K562 (cell line): ENCODE measurements at regions not wholly inside any gene's neighbourhood (a gene's known extent, or its start where the extent isn't known, plus 50 kb on each side); places are given as distances from the start of the nearest gene placed in this dataset.

Experiments
- ATAC-seq: fragments of 200-7000 bp; cut with Tn5 transposase; 3 replicates; pipeline ENCODE4 v1.9.1; 2020; ENCODE audit warnings: moderate library complexity
- BruUV-seq: library from RNA; stranded (reverse); fragments of 400-500 nt; replicated peaks from 2 replicates; lab custom pipeline; 2021; lab: Mats Ljungman, UMichigan
- CTCF ChIA-PET: fragments of 300-600 bp; formaldehyde crosslinking; extraction: SDS; loops from one replicate; lab custom pipeline; 2021; ENCODE audit warnings: low intra/inter-chr PET ratio; lab: Yijun Ruan, JAX
- POLR2A ChIA-PET: fragments of 300-600, 350-650 bp; sonication (Branson Sonifier 250); formaldehyde crosslinking; extraction: SDS; loops from one replicate; lab custom pipeline; 2021; ENCODE audit warnings: antibody characterized with exemption, inconsistent platforms; lab: Yijun Ruan, JAX
- DNase-seq, 4 experiments: peaks; one replicate each; pipeline versions ENCODE4 v3.0.0 to v3.0.0-alpha.2; 2011 to 2018; ENCODE audit warnings: low spot score in 3 of 4, mixed read lengths in 3 of 4; ENCODE audit errors: extremely low read depth in 1 of 4
- FAIRE-seq: peaks from 2 replicates; lab custom pipeline; 2011; peaks lifted over from hg19 to GRCh38; lab: Jason Lieb, UNC
- H2AFZ ChIP-seq: 2 replicates; pipeline ENCODE4 v1.6.0; 2011; ENCODE audit warnings: low read depth, low read length, control low read depth, inconsistent platforms
- H3K27ac ChIP-seq: fragments of 200-600 bp; 3 replicates; pipeline ENCODE4 v1.8.0; 2011; ENCODE audit warnings: low read depth, mild to moderate bottlenecking, control low read depth, inconsistent platforms, low read length, moderate library complexity, mixed read lengths; ENCODE audit errors: extremely low read depth
- H3K27me3 ChIP-seq, 2 experiments: fragments of 300-600 bp in 1 of 2; 2 replicates in 1 of 2; 3 replicates in 1 of 2; pipeline versions ENCODE4 v1.6.0 to v1.8.0; 2011; ENCODE audit warnings: inconsistent platforms in 2 of 2, low read length in 2 of 2, mild to moderate bottlenecking in 1 of 2, mixed read lengths in 1 of 2, moderate library complexity in 1 of 2; ENCODE audit not compliant: control insufficient read depth in 2 of 2, insufficient read depth in 2 of 2
- H3K36me3 ChIP-seq: fragments of 300-600 bp; 3 replicates; pipeline ENCODE4 v1.8.0; 2011; ENCODE audit warnings: mild to moderate bottlenecking, low read length, inconsistent platforms; ENCODE audit not compliant: control insufficient read depth, insufficient read depth
- H3K4me1 ChIP-seq, 2 experiments: fragments of 200-600 bp in 1 of 2; replicated peaks in 1 of 2; 2 replicates in 1 of 2; 3 replicates in 1 of 2; pipeline versions ENCODE4 v1.5.1 to v1.8.0; 2011; ENCODE audit warnings: inconsistent platforms in 2 of 2, low read length in 2 of 2, mild to moderate bottlenecking in 1 of 2, mixed read lengths in 1 of 2, moderate library complexity in 1 of 2; ENCODE audit not compliant: control insufficient read depth in 2 of 2, insufficient read depth in 2 of 2
- H3K4me2 ChIP-seq: 2 replicates; pipeline ENCODE4 v1.6.1; 2011; ENCODE audit warnings: low read length, control low read depth, inconsistent platforms, mixed read lengths; ENCODE audit not compliant: insufficient read depth
- H3K4me3 ChIP-seq: fragments of 200-600 bp; sonication (generic), shearing (Covaris generic); 2 replicates; pipeline ENCODE4 v1.5.1; 2016; ENCODE audit warnings: control low read depth, inconsistent platforms
- H3K79me2 ChIP-seq: fragments of 200-600 bp; 3 replicates; pipeline ENCODE4 v1.8.0; 2011; ENCODE audit warnings: low read length, inconsistent platforms; ENCODE audit not compliant: control insufficient read depth, insufficient read depth
- H3K9ac ChIP-seq, 2 experiments: 2 replicates each; pipeline versions ENCODE4 v1.6.0 to v1.6.1; 2011; ENCODE audit warnings: low read depth in 2 of 2, low read length in 2 of 2, control low read depth in 1 of 2, inconsistent platforms in 1 of 2, mild to moderate bottlenecking in 1 of 2, mixed read lengths in 1 of 2; ENCODE audit not compliant: insufficient read depth in 1 of 2
- H3K9me1 ChIP-seq: one replicate; pipeline ENCODE4 v1.6.0; 2011; ENCODE audit warnings: inconsistent platforms, mild to moderate bottlenecking, low read length, moderate library complexity; ENCODE audit not compliant: control insufficient read depth, insufficient read depth
- H3K9me3 ChIP-seq: replicated peaks from 2 replicates; pipeline ENCODE4 v1.5.1; 2011; ENCODE audit warnings: low read depth, low read length, inconsistent platforms; ENCODE audit not compliant: control insufficient read depth, insufficient read depth
- H4K20me1 ChIP-seq: replicated peaks from 2 replicates; pipeline ENCODE4 v1.6.1; 2011; ENCODE audit warnings: low read length, inconsistent platforms, mixed read lengths; ENCODE audit not compliant: control insufficient read depth, insufficient read depth
- CEBPB ChIP-seq: fragments of 450-650 bp; IDR thresholded peaks from 2 replicates; pipeline ENCODE4 v1.6.1; 2016; ENCODE audit warnings: missing genetic modification characterization, missing compliant biosample characterization
- CEBPG ChIP-seq, 3 experiments: fragments of 200-800 bp in 1 of 3; sonication (Bioruptor generic) in 1 of 3; sonication (generic) in 1 of 3; formaldehyde crosslinking in 1 of 3; IDR thresholded peaks in 2 of 3; conservative IDR thresholded peaks in 1 of 3; 2 replicates each; pipeline versions ENCODE4 v1.6.1 to v1.8.0; 2016 to 2022; ENCODE audit warnings: missing compliant biosample characterization in 2 of 3, missing genetic modification characterization in 2 of 3, mild to moderate bottlenecking in 1 of 3, missing genetic modification reagents in 1 of 3
- ETV5 ChIP-seq: sonication (generic); formaldehyde crosslinking; IDR thresholded peaks from 2 replicates; pipeline ENCODE4 v1.4.0; 2020; ENCODE audit warnings: low read depth, mild to moderate bottlenecking, missing genetic modification reagents
- MAFG ChIP-seq: fragments of 450-650 bp; conservative IDR thresholded peaks from 2 replicates; pipeline ENCODE4 v1.6.1; 2016; ENCODE audit warnings: missing genetic modification characterization, missing compliant biosample characterization
- SMARCE1 ChIP-seq: fragments of 450-650 bp; IDR thresholded peaks from 2 replicates; pipeline ENCODE4 v1.7.1; 2016; ENCODE audit warnings: mild to moderate bottlenecking
- WGBS: fragments of 100-300 bp; shearing (Covaris generic); methylation state at CpG from one replicate; pipeline ENCODE4 v1.1.6; 2016; ENCODE audit warnings: low coverage, mixed read lengths; ENCODE audit not compliant: insufficient coverage; ENCODE audit errors: missing lambda C conversion rate; 5-methylcytosine and 5-hydroxymethylcytosine counted together
- in situ Hi-C: fragments of 300-500 bp; cut with MboI; formaldehyde crosslinking; loops from 4 replicates; pipeline ENCODE4 v1.15.0; 2018; ENCODE audit warnings: inconsistent platforms, mixed read lengths
- intact Hi-C: fragments of 100-400 bp; cut with micrococcal nuclease; formaldehyde crosslinking; loops from 2 replicates; pipeline ENCODE4 v1.14.2; 2022
- TF ChIP-seq, protein P1 (sequence below): sonication (generic); IDR thresholded peaks from 2 replicates; pipeline ENCODE4 v1.6.1; 2016
- TF ChIP-seq, protein P2 (sequence below), 2 experiments: fragments of 450-650 bp in 1 of 2; sonication (generic) in 1 of 2; formaldehyde crosslinking in 1 of 2; IDR thresholded peaks in 1 of 2; conservative IDR thresholded peaks in 1 of 2; 2 replicates each; pipeline versions ENCODE4 v1.6.1 to v1.8.1; 2016 to 2023; ENCODE audit warnings: mild to moderate bottlenecking in 2 of 2, moderate library complexity in 2 of 2, inconsistent platforms in 1 of 2, missing genetic modification reagents in 1 of 2

DNA sequence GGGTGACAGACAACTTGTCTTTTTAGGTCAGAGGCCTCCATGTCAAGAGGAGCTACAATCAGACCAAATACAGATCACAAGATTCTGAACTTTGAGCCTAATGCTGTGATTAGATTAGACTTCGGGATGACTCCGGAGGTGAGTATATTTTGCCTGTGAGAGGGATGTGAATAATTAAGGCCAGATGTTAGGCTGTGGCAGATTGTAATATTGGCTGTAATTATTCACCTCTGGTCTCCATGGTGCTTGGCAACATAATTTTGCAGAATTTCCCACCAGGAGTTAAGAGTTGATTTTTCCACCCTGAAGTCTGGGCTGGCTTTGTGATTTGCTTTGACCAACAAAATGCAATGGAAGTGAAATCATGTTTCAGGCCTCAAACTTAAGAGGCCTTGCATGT lies 108.2 kb upstream of the CWC22 start (continued):
- TF ChIP-seq, protein P1, sequence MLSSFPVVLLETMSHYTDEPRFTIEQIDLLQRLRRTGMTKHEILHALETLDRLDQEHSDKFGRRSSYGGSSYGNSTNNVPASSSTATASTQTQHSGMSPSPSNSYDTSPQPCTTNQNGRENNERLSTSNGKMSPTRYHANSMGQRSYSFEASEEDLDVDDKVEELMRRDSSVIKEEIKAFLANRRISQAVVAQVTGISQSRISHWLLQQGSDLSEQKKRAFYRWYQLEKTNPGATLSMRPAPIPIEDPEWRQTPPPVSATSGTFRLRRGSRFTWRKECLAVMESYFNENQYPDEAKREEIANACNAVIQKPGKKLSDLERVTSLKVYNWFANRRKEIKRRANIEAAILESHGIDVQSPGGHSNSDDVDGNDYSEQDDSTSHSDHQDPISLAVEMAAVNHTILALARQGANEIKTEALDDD: no peak
- no peak for TF ChIP-seq MAFG (tag)
- no peak for TF ChIP-seq ETV5 (CRISPR knock-in tag)

DNA sequence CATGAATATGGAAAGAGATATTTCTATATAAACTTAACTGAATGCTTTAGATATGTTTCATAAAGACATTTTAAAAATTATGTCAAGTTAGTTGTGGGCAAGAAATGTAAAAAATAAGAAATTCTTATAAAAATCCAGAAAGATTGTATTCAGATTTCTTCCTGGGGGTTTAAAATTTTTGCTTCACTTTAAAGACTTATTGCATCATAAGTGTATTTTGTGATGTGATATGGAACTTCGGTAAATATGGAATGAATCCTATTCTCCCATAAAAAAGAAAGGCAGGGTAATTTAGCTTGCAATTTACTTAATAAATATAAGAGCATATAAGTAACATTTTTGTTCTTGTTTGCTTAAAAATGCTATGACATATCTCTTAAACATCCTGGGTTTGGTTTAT lies 104.8 kb upstream of the CWC22 start:
- no peak for FAIRE-seq
- TF ChIP-seq CEBPG (CRISPR knock-in tag; IDR thresholded peaks at IDR 0.05): no peak
- peak; percentile 54 to 88; a peak in 3 of 4 replicates for TF ChIP-seq CEBPG (tag; conservative IDR thresholded peaks at IDR 0.05 in 1 of 2, IDR thresholded peaks at IDR 0.05 in 1 of 2)
- TF ChIP-seq, protein P2, sequence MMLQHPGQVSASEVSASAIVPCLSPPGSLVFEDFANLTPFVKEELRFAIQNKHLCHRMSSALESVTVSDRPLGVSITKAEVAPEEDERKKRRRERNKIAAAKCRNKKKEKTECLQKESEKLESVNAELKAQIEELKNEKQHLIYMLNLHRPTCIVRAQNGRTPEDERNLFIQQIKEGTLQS (IDR thresholded peaks at IDR 0.05): 0 out of 2 replicates have a peak, but pooled peaks have one; percentile 27
- TF ChIP-seq, protein P2 (CRISPR knock-in tag; conservative IDR thresholded peaks at IDR 0.05): no peak
- TF ChIP-seq CEBPB (tag): peak; percentile 57
- no peak for TF ChIP-seq SMARCE1
- TF ChIP-seq, all 486 proteins: peak for 3
- Histone ChIP-seq H3K27me3 (no peaks in the 10 kb centered on the region), H3K4me1 (no peaks in the 10 kb centered on the region), H2AFZ (no peak overlapping the region), H4K20me1 (no peaks in the 10 kb centered on the region), H3K27ac (no peak overlapping the region), H3K9me3 (no peaks in the 10 kb centered on the region), H3K9me1 (no peaks in the 10 kb centered on the region), H3K4me2 (no peak overlapping the region), H3K79me2 (no peaks in the 10 kb centered on the region), H3K36me3 (no peaks in the 10 kb centered on the region), H3K9ac (no peak overlapping the region), H3K4me3 (no peak overlapping the region)
- POLR2A ChIA-PET: no interaction called here
- in situ Hi-C loops: loop anchor here (25.0 kb wide), 1 partner anchor 950 kb away; no protein-coding TSS in a partner anchor
- ATAC-seq: no peak
- intact Hi-C loops: no loop called here
- CTCF ChIA-PET: no interaction called here
- WGBS: 0% methylated on average over 1 of the region's 1 CpG
- no peak for DNase-seq
- BruUV-seq: no TSS peak
